LoVo (cell line): ENCODE measurements at regions not wholly inside any gene's neighbourhood (a gene's known extent, or its start where the extent isn't known, plus 50 kb on each side); places are given as distances from the start of the nearest gene placed in this dataset.
"Not testable (repeated sequence)": the region's sequence is repeated elsewhere in the genome, so short reads cannot be mapped to it uniquely, and the experiment has no call there.

Experiments
- DNase-seq: peaks from one replicate; pipeline ENCODE4 v3.0.0-alpha.2; 2016; ENCODE audit warnings: low spot score

- DNase-seq = no peak
These were observed 373.2 kb downstream of the KCNRG start for GRCh38 chr13:50388481-50388880.

GRCh38 chr13:50389726-50390125, 374.5 kb downstream of the KCNRG start:
- DNase-seq = no peak

GRCh38 chr13:50390503-50391248, 375.4 kb downstream of the KCNRG start:
- DNase-seq = no peak

- DNase-seq = no peak
These were observed 377.7 kb downstream of the KCNRG start for GRCh38 chr13:50392977-50393376.

- no peak for DNase-seq
These were observed 378.4 kb downstream of the KCNRG start for GRCh38 chr13:50393628-50394027.

- DNase-seq = no peak
These were observed 380.8 kb downstream of the KCNRG start for GRCh38 chr13:50396001-50396400.

GRCh38 chr13:50396618-50397017, 381.4 kb downstream of the KCNRG start:
- DNase-seq = not testable (repeated sequence)

- no peak for DNase-seq
These were observed 384.9 kb downstream of the KCNRG start for GRCh38 chr13:50400035-50400726.

GRCh38 chr13:50401049-50401505, 385.8 kb downstream of the KCNRG start:
- no peak for DNase-seq

- DNase-seq = no peak
These were observed 386.6 kb downstream of the KCNRG start for GRCh38 chr13:50401721-50402465.

GRCh38 chr13:50403311-50403710, 388.1 kb downstream of the KCNRG start:
- DNase-seq = no peak

- DNase-seq = no peak
These were observed 388.9 kb downstream of the KCNRG start for GRCh38 chr13:50404116-50404515.

- no peak for DNase-seq
These were observed 389.5 kb downstream of the KCNRG start for GRCh38 chr13:50404769-50405168.

- no peak for DNase-seq
These were observed 391.6 kb downstream of the KCNRG start for GRCh38 chr13:50406831-50407230.

- no peak for DNase-seq
These were observed 392.8 kb downstream of the KCNRG start for GRCh38 chr13:50408068-50408467.

- DNase-seq = no peak
These were observed 394.0 kb downstream of the KCNRG start for GRCh38 chr13:50409220-50409619.

- peak; percentile 63 for DNase-seq
These were observed 395.9 kb downstream of the KCNRG start for GRCh38 chr13:50410921-50411746.

- DNase-seq = no peak
These were observed 396.9 kb downstream of the KCNRG start for GRCh38 chr13:50412046-50412617.

- DNase-seq = no peak
These were observed 399.4 kb downstream of the KCNRG start for GRCh38 chr13:50414640-50415039.

- DNase-seq = no peak
These were observed 400.2 kb downstream of the KCNRG start for GRCh38 chr13:50415428-50415827.

- DNase-seq = no peak
These were observed 402.4 kb downstream of the KCNRG start for GRCh38 chr13:50417597-50417996.
